ENCODE measurements at regions not wholly inside any gene's neighbourhood (a gene's known extent, or its start where the extent isn't known, plus 50 kb on each side); places are given as distances from the start of the nearest gene placed in this dataset.

DNA sequence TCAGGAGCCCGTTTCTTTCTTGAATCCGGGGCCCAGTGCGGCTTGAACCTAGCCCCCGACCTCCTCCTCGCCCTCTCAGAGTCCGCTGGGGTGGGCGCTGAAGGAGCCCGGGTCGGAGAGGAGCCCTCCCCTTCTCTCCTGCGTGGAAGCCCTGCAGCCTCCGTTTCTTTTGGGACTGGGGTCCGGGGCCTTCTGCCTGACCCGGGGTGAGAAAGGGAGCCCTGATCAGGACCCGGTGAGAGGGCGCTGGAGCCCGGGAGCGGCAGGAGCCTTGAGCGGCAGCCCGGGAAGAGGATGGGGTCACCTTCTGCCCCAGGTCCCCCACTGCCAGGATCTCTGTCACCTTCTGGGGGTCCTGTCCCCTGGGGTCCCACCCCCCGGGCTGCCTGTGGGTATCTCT, 162.3 kb downstream of the ZNF33B start:
- no peak for TF ChIP-seq CTCF (IDR thresholded peaks at IDR 0.05; ENCODE audit: low read depth, low read length, missing input control)
- TF ChIP-seq GABPA (IDR thresholded peaks at IDR 0.05 in 1 of 2, conservative IDR thresholded peaks at IDR 0.05 in 1 of 2), result no peak

Measured in liver (tissue), 3 donors.